Endothelial cell of umbilical vein (primary cell): ENCODE measurements at regions not wholly inside any gene's neighbourhood (a gene's known extent, or its start where the extent isn't known, plus 50 kb on each side); places are given as distances from the start of the nearest gene placed in this dataset.

Experiments used
- BruUV-seq: library from RNA; stranded (reverse); fragments of 400-500 nt; replicated peaks from 2 replicates; lab custom pipeline; 2021; lab: Mats Ljungman, UMichigan
- CTCF ChIA-PET: fragments of 300-600, 350-600 bp; sonication (Branson Sonifier 250); formaldehyde crosslinking; loops from one replicate; lab custom pipeline; 2021; ENCODE audit warnings: antibody characterized with exemption, inconsistent platforms; lab: Charles Lee
- POLR2A ChIA-PET: fragments of 300-600, 350-600 bp; sonication (Branson Sonifier 250); formaldehyde crosslinking; loops from one replicate; lab custom pipeline; 2021; ENCODE audit warnings: antibody characterized with exemption, inconsistent platforms; lab: Charles Lee
- DNase-seq: peaks from one replicate; pipeline ENCODE4 v3.0.0-alpha.2; 2011; ENCODE audit warnings: low read depth, low spot score
- FAIRE-seq: peaks from 2 replicates; lab custom pipeline; 2011; peaks lifted over from hg19 to GRCh38; lab: Jason Lieb, UNC
- H2AFZ ChIP-seq: 2 replicates; pipeline ENCODE4 v1.6.0; 2012; ENCODE audit warnings: low read depth, low read length, control low read depth, inconsistent platforms
- H3K27ac ChIP-seq: 2 replicates; pipeline ENCODE4 v1.5.1; 2011; ENCODE audit warnings: low read depth, mild to moderate bottlenecking, control low read depth, low read length, moderate library complexity; ENCODE audit not compliant: insufficient read depth
- H3K27me3 ChIP-seq, 2 experiments: 2 replicates each; pipeline versions ENCODE4 v1.6.0 to v1.6.1; 2011; ENCODE audit warnings: low read length in 2 of 2, mixed read lengths in 1 of 2; ENCODE audit not compliant: control insufficient read depth in 2 of 2, insufficient read depth in 2 of 2
- H3K36me3 ChIP-seq, 2 experiments: 2 replicates in 1 of 2; 3 replicates in 1 of 2; pipeline ENCODE4 v1.5.1; 2011; ENCODE audit warnings: low read length in 2 of 2, mild to moderate bottlenecking in 1 of 2, moderate library complexity in 1 of 2; ENCODE audit not compliant: control insufficient read depth in 2 of 2, insufficient read depth in 2 of 2; ENCODE audit errors: extremely low read depth in 1 of 2
- H3K4me1 ChIP-seq: 3 replicates; pipeline ENCODE4 v1.5.1; 2011; ENCODE audit warnings: mild to moderate bottlenecking, low read length; ENCODE audit not compliant: control insufficient read depth, insufficient read depth; ENCODE audit errors: extremely low read depth
- H3K4me2 ChIP-seq: 2 replicates; pipeline ENCODE4 v1.6.1; 2011; ENCODE audit warnings: low read length, control low read depth, mixed read lengths; ENCODE audit not compliant: insufficient read depth
- H3K4me3 ChIP-seq, 3 experiments: fragments of 200-600 bp in 1 of 3; sonication (generic), shearing (Covaris generic) in 1 of 3; replicated peaks in 1 of 3; 2 replicates each; pipeline ENCODE4 v1.5.1; 2011 to 2016; ENCODE audit warnings: control low read depth in 3 of 3, low read length in 3 of 3, mild to moderate bottlenecking in 2 of 3, inconsistent platforms in 1 of 3, low read depth in 1 of 3, moderate library complexity in 1 of 3; ENCODE audit not compliant: insufficient read depth in 1 of 3
- H3K79me2 ChIP-seq: 2 replicates; pipeline ENCODE4 v1.6.0; 2012; ENCODE audit warnings: low read length, inconsistent platforms; ENCODE audit not compliant: control insufficient read depth, insufficient read depth
- H3K9ac ChIP-seq: replicated peaks from 2 replicates; pipeline ENCODE3; 2011; ENCODE audit warnings: low read length, control low read depth; ENCODE audit not compliant: insufficient read depth; ENCODE audit errors: extremely low read depth
- H3K9me1 ChIP-seq: replicated peaks from 3 replicates; pipeline ENCODE4 v1.6.0; 2011; ENCODE audit warnings: mild to moderate bottlenecking, low read length; ENCODE audit not compliant: control insufficient read depth, insufficient read depth; ENCODE audit errors: extremely low read depth
- H3K9me3 ChIP-seq: replicated peaks from 2 replicates; pipeline ENCODE4 v1.5.1; 2012; ENCODE audit warnings: low read length, inconsistent platforms; ENCODE audit not compliant: control insufficient read depth, insufficient read depth
- H4K20me1 ChIP-seq: replicated peaks from 2 replicates; pipeline ENCODE3; 2011; ENCODE audit warnings: mild to moderate bottlenecking, low read length; ENCODE audit not compliant: control insufficient read depth, insufficient read depth; ENCODE audit errors: extremely low read depth
- EZH2 ChIP-seq: IDR thresholded peaks from 2 replicates; pipeline ENCODE4 v1.6.1; 2012; ENCODE audit warnings: borderline replicate concordance, low read depth, mild to moderate bottlenecking, moderate library complexity, low read length, inconsistent platforms; ENCODE audit not compliant: severe bottlenecking
- FOS ChIP-seq: IDR thresholded peaks from 2 replicates; pipeline ENCODE4 v1.6.1; 2011; ENCODE audit warnings: mild to moderate bottlenecking, low read length, moderate library complexity, borderline replicate concordance; ENCODE audit not compliant: insufficient read depth
- GATA2 ChIP-seq: IDR thresholded peaks from 2 replicates; pipeline ENCODE4 v1.7.0; 2011; ENCODE audit warnings: low read depth, mild to moderate bottlenecking, moderate library complexity, mixed read lengths, low read length; ENCODE audit not compliant: insufficient read length, insufficient read depth
- JUN ChIP-seq: IDR thresholded peaks from 2 replicates; pipeline ENCODE4 v1.6.1; 2011; ENCODE audit warnings: borderline replicate concordance, low read depth; ENCODE audit not compliant: insufficient read length, insufficient read depth
- MYC ChIP-seq: IDR thresholded peaks from one replicate; pipeline ENCODE4 v1.6.1; 2011; ENCODE audit warnings: mild to moderate bottlenecking, low read depth, low read length
- POLR2A ChIP-seq: IDR thresholded peaks from 2 replicates; pipeline ENCODE4 v1.6.1; 2012; ENCODE audit warnings: low read depth, mild to moderate bottlenecking, control low read depth, low read length
- POLR2AphosphoS5 ChIP-seq: IDR thresholded peaks from 2 replicates; pipeline ENCODE4 v1.6.1; 2012; ENCODE audit warnings: low read depth, mild to moderate bottlenecking, control low read depth, low read length, moderate library complexity; ENCODE audit not compliant: insufficient read depth
- dilution Hi-C: fragments of 300-500 bp; cut with MboI; formaldehyde crosslinking; loops from one replicate; pipeline ENCODE4 v1.15.0; 2019; ENCODE audit warnings: low sequenced_read_pairs; ENCODE audit not compliant: extremely low pct_ligation_motif_present
- intact Hi-C: fragments of 100-400 bp; cut with micrococcal nuclease; formaldehyde crosslinking; loops from one replicate; pipeline ENCODE4 v1.10.0; 2022
- TF ChIP-seq, protein P1 (sequence below): IDR thresholded peaks from 2 replicates; pipeline ENCODE4 v1.6.1; 2011; ENCODE audit not compliant: insufficient read depth, insufficient read length
- TF ChIP-seq, protein P2 (sequence below), 2 donors: IDR thresholded peaks; 1 replicate in 1 of 2; 2 replicates in 1 of 2; pipeline ENCODE4 v1.5.1; 2011; ENCODE audit warnings: low read length in 2 of 2, mild to moderate bottlenecking in 2 of 2, moderate library complexity in 2 of 2, control low read depth in 1 of 2, inconsistent platforms in 1 of 2, low read depth in 1 of 2; ENCODE audit not compliant: insufficient read depth in 1 of 2; ENCODE audit errors: extremely low read depth in 1 of 2

DNA sequence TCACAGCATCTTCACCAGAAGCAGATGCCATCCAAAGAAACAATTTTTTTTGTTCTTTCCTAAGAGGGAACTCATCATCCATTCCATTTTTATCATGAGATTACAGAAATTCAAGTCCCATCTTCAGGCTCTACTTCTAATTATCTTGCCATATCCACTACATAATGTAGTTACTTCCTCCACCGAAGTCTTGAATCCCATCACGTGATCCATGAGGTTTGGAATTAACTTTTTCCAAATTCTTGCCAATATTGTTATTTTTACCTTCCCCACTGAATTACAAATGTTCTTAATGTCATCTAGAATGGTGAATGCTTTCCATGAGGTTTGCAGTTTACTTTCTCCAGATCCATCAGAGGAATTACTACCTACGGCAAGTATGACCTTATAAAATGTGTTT is 1014.7 kb upstream of the LRRN3 start:
- Histone ChIP-seq H3K36me3 (no peaks in the 10 kb centered on the region), H3K27me3 (no peaks in the 10 kb centered on the region), H3K4me3 (no peak overlapping the region), H3K9me1 (no peaks in the 10 kb centered on the region), H3K9ac (no peak overlapping the region), H3K4me2 (no peak overlapping the region), H3K4me1 (no peaks in the 10 kb centered on the region), H2AFZ (no peak overlapping the region), H4K20me1 (no peaks in the 10 kb centered on the region), H3K27ac (no peak overlapping the region), H3K79me2 (no peaks in the 10 kb centered on the region), H3K9me3 (no peaks in the 10 kb centered on the region)
- intact Hi-C loops (no loop called here), dilution Hi-C loops (no loop called here)
- no peak for DNase-seq
- BruUV-seq: no TSS peak
- POLR2A ChIA-PET: no interaction called here
- CTCF ChIA-PET: interaction anchor here (0.8 kb wide), 1 partner anchor 14 kb away, joined by 3 read pairs; no protein-coding TSS in a partner anchor
- no peak for FAIRE-seq
- no peak for TF ChIP-seq FOS
- TF ChIP-seq GATA2: no peak
- no peak for TF ChIP-seq POLR2AphosphoS5
- TF ChIP-seq, protein P1, sequence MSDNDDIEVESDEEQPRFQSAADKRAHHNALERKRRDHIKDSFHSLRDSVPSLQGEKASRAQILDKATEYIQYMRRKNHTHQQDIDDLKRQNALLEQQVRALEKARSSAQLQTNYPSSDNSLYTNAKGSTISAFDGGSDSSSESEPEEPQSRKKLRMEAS: no peak
- TF ChIP-seq, protein P2, sequence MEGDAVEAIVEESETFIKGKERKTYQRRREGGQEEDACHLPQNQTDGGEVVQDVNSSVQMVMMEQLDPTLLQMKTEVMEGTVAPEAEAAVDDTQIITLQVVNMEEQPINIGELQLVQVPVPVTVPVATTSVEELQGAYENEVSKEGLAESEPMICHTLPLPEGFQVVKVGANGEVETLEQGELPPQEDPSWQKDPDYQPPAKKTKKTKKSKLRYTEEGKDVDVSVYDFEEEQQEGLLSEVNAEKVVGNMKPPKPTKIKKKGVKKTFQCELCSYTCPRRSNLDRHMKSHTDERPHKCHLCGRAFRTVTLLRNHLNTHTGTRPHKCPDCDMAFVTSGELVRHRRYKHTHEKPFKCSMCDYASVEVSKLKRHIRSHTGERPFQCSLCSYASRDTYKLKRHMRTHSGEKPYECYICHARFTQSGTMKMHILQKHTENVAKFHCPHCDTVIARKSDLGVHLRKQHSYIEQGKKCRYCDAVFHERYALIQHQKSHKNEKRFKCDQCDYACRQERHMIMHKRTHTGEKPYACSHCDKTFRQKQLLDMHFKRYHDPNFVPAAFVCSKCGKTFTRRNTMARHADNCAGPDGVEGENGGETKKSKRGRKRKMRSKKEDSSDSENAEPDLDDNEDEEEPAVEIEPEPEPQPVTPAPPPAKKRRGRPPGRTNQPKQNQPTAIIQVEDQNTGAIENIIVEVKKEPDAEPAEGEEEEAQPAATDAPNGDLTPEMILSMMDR (IDR thresholded peaks at IDR 0.05; ENCODE audit: extremely low read depth in 1 of 2, insufficient read depth in 1 of 2, low read depth in 1 of 2, low read length in 2 of 2): no peak
- no peak for TF ChIP-seq EZH2
- TF ChIP-seq MYC: no peak
- TF ChIP-seq JUN: no peak
- no peak for TF ChIP-seq POLR2A
